Heart left ventricle (tissue), 13 donors: ENCODE measurements at regions not wholly inside any gene's neighbourhood (a gene's known extent, or its start where the extent isn't known, plus 50 kb on each side); places are given as distances from the start of the nearest gene placed in this dataset.

ENCODE experiments used
- POLR2A ChIP-seq, 2 donors: fragments of 450-650 bp; IDR thresholded peaks; one replicate each; pipeline ENCODE4 v1.6.1; 2017; ENCODE audit warnings: antibody characterized with exemption in 2 of 2, mild to moderate bottlenecking in 2 of 2, moderate library complexity in 2 of 2
- TF ChIP-seq, protein P1 (sequence below), 12 donors: fragments of 200-600 bp; sonication (generic) in 4 of 12; IDR thresholded peaks; one replicate each; pipeline versions ENCODE4 v1.5.0 to v1.8.0; 2018 to 2022; ENCODE audit warnings: antibody characterized with exemption in 12 of 12, mild to moderate bottlenecking in 5 of 12
- donor health status: ischemic (EF 13 %, LVEDD 7.1; RV severe dilation, severe dysfunction).
- donor health status: DM: no; HTN: yes; CAD: no.
- donor health status: DM: no; HTN: no; CAD: no.
- donor health status: ischemic (EF 25% LVEDD 6.9; RV normal size, moderate dysfunction).
- donor health status: ischemic (EF 25% LVEDD 5.7; RV mildly dilated, moderate dysfunction).
- donor health status: ischemic (EF 35%, LVEDD 5.7; RV mildly dilated, moderate dysfunction).
- donor health status: nonischemic (EF 11% LVEDD 7.7; RV severe dilation, severe dysfunction).
- donor health status: DM: yes; HTN: yes; CAD: no.
- donor health status: PGD.
- donor health status: ischemic (EF 29% LVEDD 5.4; RV normal size, mild dysfunction).
- donor health status: nonischemic (EF 23%, LVEDD 6.1; RV moderate dilation, normal function).

DNA sequence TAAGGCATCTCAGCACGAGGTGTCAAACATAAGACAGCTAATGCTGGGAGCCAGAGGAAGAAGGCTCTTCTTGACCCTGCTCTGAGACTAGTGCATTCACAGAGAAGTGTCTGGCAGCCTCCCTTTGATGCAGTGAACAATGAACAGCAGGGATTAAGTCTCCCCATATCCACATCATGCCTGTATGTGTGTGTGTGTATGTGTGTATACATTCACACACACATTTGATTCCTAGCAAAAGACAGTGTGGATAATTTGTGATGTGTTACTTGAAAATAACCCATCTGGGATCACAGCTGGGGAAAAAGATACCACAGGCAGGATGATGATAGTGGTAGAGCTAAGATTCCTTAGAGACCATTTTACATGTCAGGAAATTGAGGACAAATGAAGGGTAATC, 485.9 kb upstream of the GOT2 start:
- TF ChIP-seq, protein P1, sequence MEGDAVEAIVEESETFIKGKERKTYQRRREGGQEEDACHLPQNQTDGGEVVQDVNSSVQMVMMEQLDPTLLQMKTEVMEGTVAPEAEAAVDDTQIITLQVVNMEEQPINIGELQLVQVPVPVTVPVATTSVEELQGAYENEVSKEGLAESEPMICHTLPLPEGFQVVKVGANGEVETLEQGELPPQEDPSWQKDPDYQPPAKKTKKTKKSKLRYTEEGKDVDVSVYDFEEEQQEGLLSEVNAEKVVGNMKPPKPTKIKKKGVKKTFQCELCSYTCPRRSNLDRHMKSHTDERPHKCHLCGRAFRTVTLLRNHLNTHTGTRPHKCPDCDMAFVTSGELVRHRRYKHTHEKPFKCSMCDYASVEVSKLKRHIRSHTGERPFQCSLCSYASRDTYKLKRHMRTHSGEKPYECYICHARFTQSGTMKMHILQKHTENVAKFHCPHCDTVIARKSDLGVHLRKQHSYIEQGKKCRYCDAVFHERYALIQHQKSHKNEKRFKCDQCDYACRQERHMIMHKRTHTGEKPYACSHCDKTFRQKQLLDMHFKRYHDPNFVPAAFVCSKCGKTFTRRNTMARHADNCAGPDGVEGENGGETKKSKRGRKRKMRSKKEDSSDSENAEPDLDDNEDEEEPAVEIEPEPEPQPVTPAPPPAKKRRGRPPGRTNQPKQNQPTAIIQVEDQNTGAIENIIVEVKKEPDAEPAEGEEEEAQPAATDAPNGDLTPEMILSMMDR (IDR thresholded peaks at IDR 0.05): no peak
- TF ChIP-seq POLR2A (IDR thresholded peaks at IDR 0.05): no peak
